Vagina (tissue), 2 donors: ENCODE measurements at regions not wholly inside any gene's neighbourhood (a gene's known extent, or its start where the extent isn't known, plus 50 kb on each side); places are given as distances from the start of the nearest gene placed in this dataset.
A peak's percentile ranks its signal among the peaks of the same experiment; 100 is the strongest.

Experiments used
- DNase-seq, 2 donors: peaks; one replicate each; pipeline ENCODE4 v3.0.0-alpha.2; 2017; ENCODE audit errors: extremely low spot score in 2 of 2
- H3K27ac ChIP-seq: fragments of 200-600 bp; sonication (generic); one replicate; pipeline ENCODE4 v1.5.1; 2019
- H3K27me3 ChIP-seq: fragments of 200-600 bp; sonication (generic); one replicate; pipeline ENCODE4 v1.5.1; 2019
- H3K36me3 ChIP-seq, 2 donors: fragments of 200-600 bp; sonication (generic); one replicate each; pipeline ENCODE4 v1.5.1; 2017 to 2019
- H3K4me1 ChIP-seq: fragments of 200-600 bp; sonication (generic); one replicate; pipeline ENCODE4 v1.5.1; 2019
- H3K4me3 ChIP-seq, 2 donors: fragments of 200-600 bp; sonication (generic); 1 replicate in 1 of 2; 2 replicates in 1 of 2; pipeline ENCODE4 v1.5.1; 2016 to 2019
- H3K9me3 ChIP-seq: fragments of 200-600 bp; sonication (generic); one replicate; pipeline ENCODE4 v1.5.1; 2019
- CTCF ChIP-seq, 3 experiments: fragments of 450-650 bp in 2 of 3; fragments of 200-600 bp in 1 of 3; sonication (generic) in 1 of 3; IDR thresholded peaks; one replicate each; pipeline ENCODE4 v1.5.1; 2017 to 2019; ENCODE audit warnings: antibody characterized with exemption in 3 of 3, mild to moderate bottlenecking in 2 of 3, moderate library complexity in 2 of 3
- POLR2A ChIP-seq, 2 donors: fragments of 450-650 bp; IDR thresholded peaks; one replicate each; pipeline ENCODE4 v1.6.1; 2017; ENCODE audit warnings: antibody characterized with exemption in 2 of 2, mild to moderate bottlenecking in 2 of 2, moderate library complexity in 2 of 2
- POLR2AphosphoS5 ChIP-seq, 2 donors: sonication (generic); formaldehyde crosslinking; IDR thresholded peaks; one replicate each; pipeline ENCODE4 v1.9.0; 2017; ENCODE audit warnings: antibody characterized with exemption in 2 of 2, mild to moderate bottlenecking in 2 of 2, low read depth in 1 of 2; ENCODE audit not compliant: insufficient read depth in 1 of 2
- intact Hi-C: fragments of 100-400 bp; cut with DNase I; formaldehyde crosslinking; loops from one replicate; pipeline ENCODE4 v1.15.1; 2023

- H3K36me3 ChIP-seq, result no peaks in the 10 kb centered on the region
- TF ChIP-seq CTCF (IDR thresholded peaks at IDR 0.05), result no peak
- TF ChIP-seq POLR2A (IDR thresholded peaks at IDR 0.05), result no peak
- no peak for TF ChIP-seq POLR2AphosphoS5 (IDR thresholded peaks at IDR 0.05; ENCODE audit: insufficient read depth in 1 of 2, low read depth in 1 of 2)
- DNase-seq, result no peak
- no peak overlapping the region for H3K27ac ChIP-seq
- no peaks in the 10 kb centered on the region for H3K9me3 ChIP-seq
- no peak overlapping the region for H3K4me3 ChIP-seq
- no peaks in the 10 kb centered on the region for H3K4me1 ChIP-seq
- H3K27me3 ChIP-seq, result no peaks in the 10 kb centered on the region
- intact Hi-C loops, result no loop called here
Observed at GRCh38 chr10:131485732-131486131, 174.2 kb upstream of the TCERG1L start.

GRCh38 chr10:131487822-131488221 is 176.3 kb upstream of the TCERG1L start:
- no peaks in the 10 kb centered on the region for H3K36me3 ChIP-seq
- no peaks in the 10 kb centered on the region for H3K9me3 ChIP-seq
- intact Hi-C loops, result no loop called here
- TF ChIP-seq POLR2A (IDR thresholded peaks at IDR 0.05), result no peak
- no peak for TF ChIP-seq POLR2AphosphoS5 (IDR thresholded peaks at IDR 0.05; ENCODE audit: insufficient read depth in 1 of 2, low read depth in 1 of 2)
- no peak for TF ChIP-seq CTCF (IDR thresholded peaks at IDR 0.05)
- no peak overlapping the region for H3K4me3 ChIP-seq
- no peaks in the 10 kb centered on the region for H3K4me1 ChIP-seq
- H3K27me3 ChIP-seq, result no peaks in the 10 kb centered on the region
- no peak overlapping the region for H3K27ac ChIP-seq
- no peak for DNase-seq

- H3K27me3 ChIP-seq, result no peaks in the 10 kb centered on the region
- no peaks in the 10 kb centered on the region for H3K4me1 ChIP-seq
- H3K27ac ChIP-seq, result no peak overlapping the region
- no peaks in the 10 kb centered on the region for H3K36me3 ChIP-seq
- TF ChIP-seq CTCF (IDR thresholded peaks at IDR 0.05), result no peak
- no peak for TF ChIP-seq POLR2AphosphoS5 (IDR thresholded peaks at IDR 0.05; ENCODE audit: insufficient read depth in 1 of 2, low read depth in 1 of 2)
- no peak for TF ChIP-seq POLR2A (IDR thresholded peaks at IDR 0.05)
- no peak overlapping the region for H3K4me3 ChIP-seq
- no peaks in the 10 kb centered on the region for H3K9me3 ChIP-seq
- intact Hi-C loops, result no loop called here
- DNase-seq, result peak in 1 of 2 donors; percentile 40
Observed at GRCh38 chr10:131490991-131491594, 179.6 kb upstream of the TCERG1L start.

DNA sequence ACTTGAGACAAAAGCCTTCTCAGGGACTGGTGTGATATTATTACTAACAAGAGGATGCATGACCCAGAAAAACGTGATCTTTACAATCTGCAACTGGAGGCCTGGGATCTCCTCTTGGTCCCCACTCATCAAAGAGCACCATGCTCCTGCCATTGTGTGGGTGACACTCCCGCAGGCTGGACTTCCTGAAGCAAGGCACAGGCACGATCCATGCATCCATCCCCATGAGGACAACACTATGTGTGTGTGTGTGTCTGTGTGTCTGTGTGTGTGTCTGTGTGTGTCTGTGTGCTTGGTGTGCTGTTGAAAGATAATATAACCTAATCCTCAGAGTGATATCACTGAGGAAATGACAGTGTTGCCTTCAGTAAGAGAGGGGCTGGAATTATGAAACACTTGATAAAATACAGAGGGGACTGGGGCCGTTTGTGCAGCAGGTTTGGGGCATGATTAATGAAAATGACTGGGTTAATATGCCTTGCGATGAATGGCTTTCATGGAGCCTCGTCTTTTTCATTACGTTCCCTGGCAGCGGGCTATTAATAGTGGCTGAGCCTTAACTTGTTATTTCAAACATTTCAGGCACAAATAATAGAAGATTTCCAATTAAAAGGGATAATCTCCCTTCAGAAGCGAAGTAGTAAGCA is 180.8 kb upstream of the TCERG1L start:
- Histone ChIP-seq H3K4me1 (no peaks in the 10 kb centered on the region), H3K36me3 (no peaks in the 10 kb centered on the region), H3K9me3 (no peaks in the 10 kb centered on the region), H3K4me3 (no peak overlapping the region), H3K27me3 (no peaks in the 10 kb centered on the region), H3K27ac (no peak overlapping the region)
- no peak for TF ChIP-seq CTCF (IDR thresholded peaks at IDR 0.05)
- TF ChIP-seq POLR2A (IDR thresholded peaks at IDR 0.05), result no peak
- no peak for TF ChIP-seq POLR2AphosphoS5 (IDR thresholded peaks at IDR 0.05; ENCODE audit: insufficient read depth in 1 of 2, low read depth in 1 of 2)
- intact Hi-C loops, result no loop called here
- DNase-seq, result peak in 1 of 2 donors; percentile 55

DNA sequence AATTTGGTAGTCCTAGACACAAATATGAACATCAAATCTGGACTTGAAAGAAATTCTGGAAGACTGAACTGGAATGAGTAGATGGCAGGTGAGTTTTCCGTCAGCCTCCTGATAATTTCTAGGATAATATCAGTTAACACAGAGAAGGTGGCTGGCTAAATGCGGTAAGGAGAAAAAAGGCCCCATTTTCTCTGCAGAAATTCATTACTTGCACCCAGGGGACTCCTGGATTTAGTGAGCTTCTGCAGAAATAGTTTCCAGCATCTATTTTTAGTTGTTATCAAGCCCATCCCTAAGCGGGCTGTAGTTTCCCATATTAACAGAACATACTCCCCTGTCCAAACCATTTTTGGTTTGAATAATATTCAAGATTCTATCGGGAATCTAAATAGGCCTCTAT is 181.9 kb upstream of the TCERG1L start:
- Histone ChIP-seq H3K27me3 (no peaks in the 10 kb centered on the region), H3K4me3 (no peak overlapping the region), H3K4me1 (no peaks in the 10 kb centered on the region), H3K36me3 (no peaks in the 10 kb centered on the region), H3K9me3 (no peaks in the 10 kb centered on the region), H3K27ac (no peak overlapping the region)
- TF ChIP-seq CTCF (IDR thresholded peaks at IDR 0.05), result no peak
- no peak for TF ChIP-seq POLR2A (IDR thresholded peaks at IDR 0.05)
- no peak for TF ChIP-seq POLR2AphosphoS5 (IDR thresholded peaks at IDR 0.05; ENCODE audit: insufficient read depth in 1 of 2, low read depth in 1 of 2)
- no peak for DNase-seq
- intact Hi-C loops, result no loop called here
